ENCODE measurements at regions not wholly inside any gene's neighbourhood (a gene's known extent, or its start where the extent isn't known, plus 50 kb on each side); places are given as distances from the start of the nearest gene placed in this dataset.

DNA sequence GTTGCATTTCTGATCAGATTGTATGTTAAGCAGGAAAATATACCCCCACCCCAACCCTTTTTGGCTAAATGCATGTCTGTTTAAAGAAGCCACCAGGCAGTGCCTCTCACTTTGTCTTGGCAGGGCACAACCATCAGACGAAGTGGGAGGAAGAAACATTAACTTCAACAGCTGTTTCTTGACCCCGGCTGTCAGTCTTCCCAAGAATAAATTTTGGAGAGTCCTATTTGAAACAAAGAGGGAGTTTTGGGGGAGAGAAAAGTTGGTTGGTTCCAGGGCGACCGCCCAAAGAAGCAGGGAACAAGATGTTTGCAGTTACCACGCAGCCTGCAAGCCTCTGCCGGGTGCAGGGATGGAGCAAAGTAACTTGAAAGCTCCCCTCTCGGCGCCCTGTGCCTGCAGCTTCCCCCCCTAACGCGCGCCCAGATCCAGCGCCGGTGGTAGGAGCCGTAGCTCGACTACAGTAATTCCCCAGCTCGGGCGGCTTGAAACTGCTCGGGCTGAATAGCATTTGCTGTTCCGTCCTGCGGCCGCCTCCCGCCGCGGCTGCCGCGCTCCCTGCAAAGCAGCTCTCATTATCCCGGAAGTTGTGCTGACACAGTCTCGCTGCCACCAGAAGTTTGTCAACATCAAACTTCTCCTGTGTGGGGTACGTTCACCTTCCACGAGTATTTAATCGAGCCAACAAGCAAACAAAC, 100.7 kb upstream of the SSBP2 start (continued):
- TF ChIP-seq, protein P1, sequence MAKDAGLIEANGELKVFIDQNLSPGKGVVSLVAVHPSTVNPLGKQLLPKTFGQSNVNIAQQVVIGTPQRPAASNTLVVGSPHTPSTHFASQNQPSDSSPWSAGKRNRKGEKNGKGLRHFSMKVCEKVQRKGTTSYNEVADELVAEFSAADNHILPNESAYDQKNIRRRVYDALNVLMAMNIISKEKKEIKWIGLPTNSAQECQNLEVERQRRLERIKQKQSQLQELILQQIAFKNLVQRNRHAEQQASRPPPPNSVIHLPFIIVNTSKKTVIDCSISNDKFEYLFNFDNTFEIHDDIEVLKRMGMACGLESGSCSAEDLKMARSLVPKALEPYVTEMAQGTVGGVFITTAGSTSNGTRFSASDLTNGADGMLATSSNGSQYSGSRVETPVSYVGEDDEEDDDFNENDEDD (CRISPR knock-in tag; IDR thresholded peaks at IDR 0.05; ENCODE audit: borderline replicate concordance): peak; percentile 39; the same call in 1 of the 2 replicates
- TF ChIP-seq NCOA1 (CRISPR knock-in tag; IDR thresholded peaks at IDR 0.05): 0 out of 2 replicates have a peak, but pooled peaks have one; percentile 28
- no peak for TF ChIP-seq ZNF775 (CRISPR knock-in tag; IDR thresholded peaks at IDR 0.05; ENCODE audit: borderline replicate concordance)
- TF ChIP-seq PLRG1 (conservative IDR thresholded peaks at IDR 0.05): no peak
- TF ChIP-seq XRCC5 (optimal IDR thresholded peaks at IDR 0.05; ENCODE audit: low read length): peak; percentile 92
- TF ChIP-seq ZBTB20 (CRISPR knock-in tag; IDR thresholded peaks at IDR 0.05; ENCODE audit: borderline replicate concordance, low read depth): no peak
- TF ChIP-seq HIC2 (CRISPR knock-in tag; IDR thresholded peaks at IDR 0.05; ENCODE audit: low read depth): no peak
- TF ChIP-seq TCF7L2 (IDR thresholded peaks at IDR 0.05; ENCODE audit: low read depth, low read length): no peak
- TF ChIP-seq, protein P2, sequence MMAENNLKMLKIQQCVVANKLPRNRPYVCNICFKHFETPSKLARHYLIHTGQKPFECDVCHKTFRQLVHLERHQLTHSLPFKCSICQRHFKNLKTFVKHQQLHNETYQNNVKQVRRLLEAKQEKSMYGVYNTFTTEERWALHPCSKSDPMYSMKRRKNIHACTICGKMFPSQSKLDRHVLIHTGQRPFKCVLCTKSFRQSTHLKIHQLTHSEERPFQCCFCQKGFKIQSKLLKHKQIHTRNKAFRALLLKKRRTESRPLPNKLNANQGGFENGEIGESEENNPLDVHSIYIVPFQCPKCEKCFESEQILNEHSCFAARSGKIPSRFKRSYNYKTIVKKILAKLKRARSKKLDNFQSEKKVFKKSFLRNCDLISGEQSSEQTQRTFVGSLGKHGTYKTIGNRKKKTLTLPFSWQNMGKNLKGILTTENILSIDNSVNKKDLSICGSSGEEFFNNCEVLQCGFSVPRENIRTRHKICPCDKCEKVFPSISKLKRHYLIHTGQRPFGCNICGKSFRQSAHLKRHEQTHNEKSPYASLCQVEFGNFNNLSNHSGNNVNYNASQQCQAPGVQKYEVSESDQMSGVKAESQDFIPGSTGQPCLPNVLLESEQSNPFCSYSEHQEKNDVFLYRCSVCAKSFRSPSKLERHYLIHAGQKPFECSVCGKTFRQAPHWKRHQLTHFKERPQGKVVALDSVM (CRISPR knock-in tag; IDR thresholded peaks at IDR 0.05): no peak
- TF ChIP-seq ZNF749 (CRISPR knock-in tag; IDR thresholded peaks at IDR 0.05; ENCODE audit: borderline replicate concordance): no peak
- TF ChIP-seq HOMEZ (CRISPR knock-in tag; IDR thresholded peaks at IDR 0.05; ENCODE audit: low read depth): no peak
- TF ChIP-seq ZNF362 (CRISPR knock-in tag; IDR thresholded peaks at IDR 0.05; ENCODE audit: borderline replicate concordance): 0 out of 2 replicates have a peak, but pooled peaks have one; percentile 26
- TF ChIP-seq KDM5A (IDR thresholded peaks at IDR 0.05; ENCODE audit: borderline replicate concordance, low read length): peak; percentile 55; the same call in 1 of the 2 replicates

All from HepG2 (cell line).